ENCODE measurements at regions not wholly inside any gene's neighbourhood (a gene's known extent, or its start where the extent isn't known, plus 50 kb on each side); places are given as distances from the start of the nearest gene placed in this dataset.

GRCh38 chr21:38933731-38934130 lies 128.0 kb downstream of the ETS2 start:
- no peak overlapping the region for H3K4me3 ChIP-seq (ENCODE audit: low read length)
- TF ChIP-seq EZH2 (optimal IDR thresholded peaks at IDR 0.05; ENCODE audit: low read depth, low read length) (no peak), EZH2phosphoT487 (IDR thresholded peaks at IDR 0.05; ENCODE audit: low read length) (no peak), CTCF (IDR thresholded peaks at IDR 0.05; ENCODE audit: low read length) (no peak)
- H3K9ac ChIP-seq (ENCODE audit: low read length): no peak overlapping the region
- H3F3A ChIP-seq (ENCODE audit: insufficient read depth, low read length): no peaks in the 10 kb centered on the region
- H2AFZ ChIP-seq (ENCODE audit: low read length): no peak overlapping the region
- no peaks in the 10 kb centered on the region for H3K9me3 ChIP-seq (replicated peaks; ENCODE audit: insufficient read depth, low read length)
- no peaks in the 10 kb centered on the region for H3K4me1 ChIP-seq (ENCODE audit: low read length)
- H3K9me2 ChIP-seq (replicated peaks; ENCODE audit: insufficient read depth, low read length): no peaks in the 10 kb centered on the region
- no peak for DNase-seq
- H3K4me2 ChIP-seq (ENCODE audit: low read depth, low read length): no peak overlapping the region
- H3K27ac ChIP-seq (ENCODE audit: low read length): no peak overlapping the region
- H3K27me3 ChIP-seq (replicated peaks; ENCODE audit: insufficient read depth, low read length): no peaks in the 10 kb centered on the region
- no peaks in the 10 kb centered on the region for H3K36me3 ChIP-seq (replicated peaks; ENCODE audit: insufficient read depth, low read length)
- H4K20me1 ChIP-seq (ENCODE audit: insufficient read depth, low read length): no peaks in the 10 kb centered on the region
- H3K79me2 ChIP-seq (ENCODE audit: low read length): no peaks in the 10 kb centered on the region

- Histone ChIP-seq H3K27me3 (replicated peaks; ENCODE audit: insufficient read depth, low read length) (no peaks in the 10 kb centered on the region), H2AFZ (ENCODE audit: low read length) (no peak overlapping the region), H3K27ac (ENCODE audit: low read length) (no peak overlapping the region), H3K79me2 (ENCODE audit: low read length) (no peaks in the 10 kb centered on the region), H3K9ac (ENCODE audit: low read length) (no peak overlapping the region), H3K4me1 (ENCODE audit: low read length) (no peaks in the 10 kb centered on the region), H3K9me3 (replicated peaks; ENCODE audit: insufficient read depth, low read length) (no peaks in the 10 kb centered on the region), H4K20me1 (ENCODE audit: insufficient read depth, low read length) (no peaks in the 10 kb centered on the region), H3K4me3 (ENCODE audit: low read length) (no peak overlapping the region), H3K9me2 (replicated peaks; ENCODE audit: insufficient read depth, low read length) (no peaks in the 10 kb centered on the region), H3K4me2 (ENCODE audit: low read depth, low read length) (no peak overlapping the region), H3F3A (ENCODE audit: insufficient read depth, low read length) (no peaks in the 10 kb centered on the region), H3K36me3 (replicated peaks; ENCODE audit: insufficient read depth, low read length) (no peaks in the 10 kb centered on the region)
- no peak for DNase-seq
- no peak for TF ChIP-seq EZH2phosphoT487 (IDR thresholded peaks at IDR 0.05; ENCODE audit: low read length)
- no peak for TF ChIP-seq EZH2 (optimal IDR thresholded peaks at IDR 0.05; ENCODE audit: low read depth, low read length)
- TF ChIP-seq CTCF (IDR thresholded peaks at IDR 0.05; ENCODE audit: low read length): no peak
Observed at GRCh38 chr21:38931291-38931690, 125.6 kb downstream of the ETS2 start.

- Histone ChIP-seq H4K20me1 (ENCODE audit: insufficient read depth, low read length) (no peaks in the 10 kb centered on the region), H3K36me3 (replicated peaks; ENCODE audit: insufficient read depth, low read length) (no peaks in the 10 kb centered on the region), H3K27me3 (replicated peaks; ENCODE audit: insufficient read depth, low read length) (no peaks in the 10 kb centered on the region), H3K79me2 (ENCODE audit: low read length) (no peaks in the 10 kb centered on the region), H3F3A (ENCODE audit: insufficient read depth, low read length) (no peaks in the 10 kb centered on the region), H3K4me1 (ENCODE audit: low read length) (no peaks in the 10 kb centered on the region), H3K4me2 (ENCODE audit: low read depth, low read length) (no peak overlapping the region), H3K9me3 (replicated peaks; ENCODE audit: insufficient read depth, low read length) (no peaks in the 10 kb centered on the region), H3K4me3 (ENCODE audit: low read length) (no peak overlapping the region), H2AFZ (ENCODE audit: low read length) (no peak overlapping the region), H3K9ac (ENCODE audit: low read length) (no peak overlapping the region), H3K27ac (ENCODE audit: low read length) (no peak overlapping the region), H3K9me2 (replicated peaks; ENCODE audit: insufficient read depth, low read length) (no peaks in the 10 kb centered on the region)
- no peak for DNase-seq
- no peak for TF ChIP-seq EZH2 (optimal IDR thresholded peaks at IDR 0.05; ENCODE audit: low read depth, low read length)
Observed at GRCh38 chr21:38930853-38931252, 125.1 kb downstream of the ETS2 start.

- no peaks in the 10 kb centered on the region for H4K20me1 ChIP-seq (ENCODE audit: insufficient read depth, low read length)
- no peak overlapping the region for H3K4me2 ChIP-seq (ENCODE audit: low read depth, low read length)
- no peak overlapping the region for H3K9ac ChIP-seq (ENCODE audit: low read length)
- no peaks in the 10 kb centered on the region for H3K79me2 ChIP-seq (ENCODE audit: low read length)
- no peak for DNase-seq
- no peaks in the 10 kb centered on the region for H3K9me2 ChIP-seq (replicated peaks; ENCODE audit: insufficient read depth, low read length)
- no peak overlapping the region for H2AFZ ChIP-seq (ENCODE audit: low read length)
- H3K9me3 ChIP-seq (replicated peaks; ENCODE audit: insufficient read depth, low read length): no peaks in the 10 kb centered on the region
- H3K27ac ChIP-seq (ENCODE audit: low read length): no peak overlapping the region
- no peaks in the 10 kb centered on the region for H3K27me3 ChIP-seq (replicated peaks; ENCODE audit: insufficient read depth, low read length)
- H3K36me3 ChIP-seq (replicated peaks; ENCODE audit: insufficient read depth, low read length): no peaks in the 10 kb centered on the region
- H3K4me3 ChIP-seq (ENCODE audit: low read length): no peak overlapping the region
- TF ChIP-seq EZH2 (optimal IDR thresholded peaks at IDR 0.05; ENCODE audit: low read depth, low read length) (no peak), CTCF (IDR thresholded peaks at IDR 0.05; ENCODE audit: low read length) (no peak), EZH2phosphoT487 (IDR thresholded peaks at IDR 0.05; ENCODE audit: low read length) (no peak)
- H3F3A ChIP-seq (ENCODE audit: insufficient read depth, low read length): no peaks in the 10 kb centered on the region
- H3K4me1 ChIP-seq (ENCODE audit: low read length): no peaks in the 10 kb centered on the region
Observed at GRCh38 chr21:38930066-38930465, 124.3 kb downstream of the ETS2 start.

Measured in MM.1S (cell line).